Esophagus muscularis mucosa (tissue), 4 donors: ENCODE measurements at regions not wholly inside any gene's neighbourhood (a gene's known extent, or its start where the extent isn't known, plus 50 kb on each side); places are given as distances from the start of the nearest gene placed in this dataset.

Source experiments
- EP300 ChIP-seq: sonication (generic); formaldehyde crosslinking; IDR thresholded peaks from one replicate; pipeline ENCODE4 v1.6.1; 2017; ENCODE audit warnings: antibody characterized with exemption
- POLR2A ChIP-seq: fragments of 450-650 bp; IDR thresholded peaks from one replicate; pipeline ENCODE4 v1.6.1; 2017; ENCODE audit warnings: antibody characterized with exemption, moderate library complexity, mild to moderate bottlenecking, low read depth
- POLR2AphosphoS5 ChIP-seq, 2 donors: sonication (generic); formaldehyde crosslinking; IDR thresholded peaks; one replicate each; pipeline ENCODE4 v1.6.1; 2017; ENCODE audit warnings: antibody characterized with exemption in 2 of 2
- TF ChIP-seq, protein P1 (sequence below), 3 experiments: fragments of 200-600 bp in 2 of 3; fragments of 450-650 bp in 1 of 3; sonication (generic) in 2 of 3; IDR thresholded peaks; one replicate each; pipeline ENCODE4 v1.5.1; 2017 to 2019; ENCODE audit warnings: antibody characterized with exemption in 3 of 3, mild to moderate bottlenecking in 2 of 3, moderate library complexity in 1 of 3

DNA sequence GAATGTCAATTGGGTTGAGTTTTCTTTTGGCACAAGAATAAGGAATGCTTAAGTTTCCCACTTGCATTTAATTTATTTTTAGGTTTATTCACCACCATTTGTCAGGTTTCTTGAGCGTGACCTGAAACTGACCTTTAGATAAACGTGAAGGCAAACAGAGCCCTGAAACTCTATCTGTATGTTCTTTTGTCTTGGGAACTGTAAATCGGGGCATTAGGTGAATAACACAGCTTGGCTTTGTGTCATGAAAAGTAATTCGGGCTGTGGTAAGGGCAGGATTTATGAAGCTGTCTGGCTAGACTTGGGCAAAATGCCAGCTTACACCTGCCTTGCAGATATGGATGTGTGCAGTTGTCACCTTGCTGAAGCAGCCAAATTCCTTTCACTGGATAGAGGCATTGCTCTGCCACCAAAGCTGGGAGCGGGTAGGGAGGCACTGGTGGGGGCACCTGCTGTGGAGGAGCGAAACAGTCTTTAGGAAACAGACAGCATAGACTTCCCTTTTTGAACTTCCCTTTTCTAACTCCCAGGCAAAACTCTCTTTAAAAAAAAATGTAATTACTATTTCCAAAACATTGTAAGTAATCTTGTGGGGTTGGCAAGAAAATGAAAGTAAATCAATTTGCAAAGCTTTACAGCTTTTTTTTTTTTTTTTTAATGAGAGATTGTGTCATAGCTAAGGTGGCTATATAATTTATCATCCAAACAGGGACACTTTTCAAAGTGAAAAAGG is 545.2 kb downstream of the CSNK1G3 start:
- TF ChIP-seq, protein P1, sequence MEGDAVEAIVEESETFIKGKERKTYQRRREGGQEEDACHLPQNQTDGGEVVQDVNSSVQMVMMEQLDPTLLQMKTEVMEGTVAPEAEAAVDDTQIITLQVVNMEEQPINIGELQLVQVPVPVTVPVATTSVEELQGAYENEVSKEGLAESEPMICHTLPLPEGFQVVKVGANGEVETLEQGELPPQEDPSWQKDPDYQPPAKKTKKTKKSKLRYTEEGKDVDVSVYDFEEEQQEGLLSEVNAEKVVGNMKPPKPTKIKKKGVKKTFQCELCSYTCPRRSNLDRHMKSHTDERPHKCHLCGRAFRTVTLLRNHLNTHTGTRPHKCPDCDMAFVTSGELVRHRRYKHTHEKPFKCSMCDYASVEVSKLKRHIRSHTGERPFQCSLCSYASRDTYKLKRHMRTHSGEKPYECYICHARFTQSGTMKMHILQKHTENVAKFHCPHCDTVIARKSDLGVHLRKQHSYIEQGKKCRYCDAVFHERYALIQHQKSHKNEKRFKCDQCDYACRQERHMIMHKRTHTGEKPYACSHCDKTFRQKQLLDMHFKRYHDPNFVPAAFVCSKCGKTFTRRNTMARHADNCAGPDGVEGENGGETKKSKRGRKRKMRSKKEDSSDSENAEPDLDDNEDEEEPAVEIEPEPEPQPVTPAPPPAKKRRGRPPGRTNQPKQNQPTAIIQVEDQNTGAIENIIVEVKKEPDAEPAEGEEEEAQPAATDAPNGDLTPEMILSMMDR (IDR thresholded peaks at IDR 0.05), result no peak
- TF ChIP-seq POLR2AphosphoS5 (IDR thresholded peaks at IDR 0.05) (no peak), EP300 (no peak), POLR2A (no peak)
